WTC11 (cell line): ENCODE measurements at regions not wholly inside any gene's neighbourhood (a gene's known extent, or its start where the extent isn't known, plus 50 kb on each side); places are given as distances from the start of the nearest gene placed in this dataset.

Source experiments
- ATAC-seq: fragments of 200-7000 bp; cut with Tn5 transposase; 2 replicates; pipeline ENCODE4 v1.10.0; 2021; ENCODE audit warnings: mild to moderate bottlenecking, moderate library complexity
- CTCF ChIA-PET: fragments of 300-600 bp; sonication (Branson Sonifier 250); formaldehyde crosslinking; loops from one replicate; lab custom pipeline; 2021; ENCODE audit warnings: antibody characterized with exemption; lab: Charles Lee
- POLR2A ChIA-PET: fragments of 350-600 bp; sonication (Branson Sonifier 250); formaldehyde crosslinking; loops from one replicate; lab custom pipeline; 2021; ENCODE audit warnings: antibody characterized with exemption; lab: Charles Lee
- DNase-seq: peaks from one replicate; pipeline ENCODE4 v3.0.0; 2021; ENCODE audit warnings: low spot score
- H3K27ac Mint-ChIP-seq: 2 replicates; pipeline ENCODE4 v1.8.0; 2021; ENCODE audit warnings: mixed read lengths
- H3K27me3 Mint-ChIP-seq: 2 replicates; pipeline ENCODE4 v1.8.0; 2021; ENCODE audit warnings: low read depth, mild to moderate bottlenecking, moderate library complexity, mixed read lengths
- H3K36me3 Mint-ChIP-seq: 2 replicates; pipeline ENCODE4 v1.8.0; 2021; ENCODE audit warnings: mixed read lengths
- H3K4me1 Mint-ChIP-seq: 2 replicates; pipeline ENCODE4 v1.8.0; 2022; ENCODE audit warnings: mixed read lengths
- H3K4me3 Mint-ChIP-seq: 2 replicates; pipeline ENCODE4 v1.8.0; 2021; ENCODE audit warnings: mild to moderate bottlenecking, moderate library complexity, mixed read lengths
- H3K9me3 Mint-ChIP-seq: 2 replicates; pipeline ENCODE4 v1.8.0; 2021; ENCODE audit warnings: mixed read lengths
- ATF1 ChIP-seq: sonication (generic); formaldehyde crosslinking; IDR thresholded peaks from 2 replicates; pipeline ENCODE4 v1.8.1; 2023; ENCODE audit warnings: mild to moderate bottlenecking, moderate library complexity, missing genetic modification reagents
- ESRRA ChIP-seq: sonication (generic); formaldehyde crosslinking; IDR thresholded peaks from 2 replicates; pipeline ENCODE4 v1.8.1; 2022; ENCODE audit warnings: mild to moderate bottlenecking, missing genetic modification reagents, borderline replicate concordance
- GABPB1 ChIP-seq: sonication (generic); formaldehyde crosslinking; IDR thresholded peaks from 2 replicates; pipeline ENCODE4 v1.8.1; 2023; ENCODE audit warnings: mild to moderate bottlenecking, missing genetic modification reagents
- GTF2I ChIP-seq: fragments of 250-450 bp; sonication (Bioruptor Pico); conservative IDR thresholded peaks from 2 replicates; pipeline ENCODE4 v1.4.0; 2021; ENCODE audit warnings: mild to moderate bottlenecking
- HMGA2 ChIP-seq: fragments of 250-450 bp; sonication (Bioruptor Pico); IDR thresholded peaks from 2 replicates; pipeline ENCODE4 v1.4.0; 2021; ENCODE audit warnings: mild to moderate bottlenecking, moderate library complexity
- IRF2 ChIP-seq: sonication (generic); formaldehyde crosslinking; IDR thresholded peaks from 2 replicates; pipeline ENCODE4 v1.8.0; 2022; ENCODE audit warnings: low read depth, missing genetic modification reagents, borderline replicate concordance
- JUN ChIP-seq: sonication (generic); formaldehyde crosslinking; IDR thresholded peaks from 2 replicates; pipeline ENCODE4 v1.8.0; 2023; ENCODE audit warnings: mild to moderate bottlenecking, missing genetic modification reagents
- NR3C1 ChIP-seq: sonication (generic); formaldehyde crosslinking; conservative IDR thresholded peaks from 2 replicates; pipeline ENCODE4 v1.8.1; 2023; ENCODE audit warnings: low read depth, mild to moderate bottlenecking, missing genetic modification reagents
- OVOL2 ChIP-seq: fragments of 250-450 bp; sonication (Bioruptor Pico); IDR thresholded peaks from 2 replicates; pipeline ENCODE4 v1.9.0; 2021; ENCODE audit warnings: mild to moderate bottlenecking, borderline replicate concordance
- RORB ChIP-seq: fragments of 250-450 bp; sonication (Bioruptor Pico); IDR thresholded peaks from 2 replicates; pipeline ENCODE4 v1.9.0; 2021; ENCODE audit warnings: mild to moderate bottlenecking
- SMAD4 ChIP-seq: sonication (generic); formaldehyde crosslinking; IDR thresholded peaks from 2 replicates; pipeline ENCODE4 v1.8.0; 2022; ENCODE audit warnings: mild to moderate bottlenecking, missing genetic modification reagents
- TCF7 ChIP-seq: sonication (generic); formaldehyde crosslinking; IDR thresholded peaks from 2 replicates; pipeline ENCODE4 v1.8.0; 2022; ENCODE audit warnings: mild to moderate bottlenecking, low read depth, missing genetic modification reagents, moderate library complexity
- TP53 ChIP-seq: sonication (generic); formaldehyde crosslinking; IDR thresholded peaks from 2 replicates; pipeline ENCODE4 v1.8.1; 2023; ENCODE audit warnings: mild to moderate bottlenecking, missing genetic modification reagents
- ZBTB21 ChIP-seq: sonication (generic); formaldehyde crosslinking; IDR thresholded peaks from 2 replicates; pipeline ENCODE4 v1.8.1; 2023; ENCODE audit warnings: mild to moderate bottlenecking, missing genetic modification reagents, borderline replicate concordance
- TF ChIP-seq, protein P1 (sequence below): sonication (generic); formaldehyde crosslinking; conservative IDR thresholded peaks from 2 replicates; pipeline ENCODE4 v1.8.1; 2022; ENCODE audit warnings: mild to moderate bottlenecking, missing genetic modification reagents
- TF ChIP-seq, protein P2 (sequence below): sonication (generic); formaldehyde crosslinking; IDR thresholded peaks from 2 replicates; pipeline ENCODE4 v1.8.1; 2023; ENCODE audit warnings: mild to moderate bottlenecking, missing genetic modification reagents, borderline replicate concordance
- TF ChIP-seq, protein P3 (sequence below): fragments of 250-450 bp; sonication (Bioruptor Pico); IDR thresholded peaks from 2 replicates; pipeline ENCODE4 v1.9.0; 2021; ENCODE audit warnings: mild to moderate bottlenecking
- TF ChIP-seq, protein P4 (sequence below): sonication (generic); formaldehyde crosslinking; IDR thresholded peaks from 2 replicates; pipeline ENCODE4 v1.8.0; 2023; ENCODE audit warnings: missing genetic modification reagents, mild to moderate bottlenecking, borderline replicate concordance
- TF ChIP-seq, protein P5 (sequence below): fragments of 200-600 bp; IDR thresholded peaks from 2 replicates; pipeline ENCODE4 v1.8.0; 2022; ENCODE audit warnings: antibody characterized with exemption
- TF ChIP-seq, protein P6 (sequence below): fragments of 250-450 bp; sonication (Bioruptor Pico); IDR thresholded peaks from 2 replicates; pipeline ENCODE4 v1.9.0; 2021; ENCODE audit warnings: moderate library complexity, mild to moderate bottlenecking, inconsistent platforms, borderline replicate concordance
- TF ChIP-seq, protein P7 (sequence below): sonication (generic); formaldehyde crosslinking; IDR thresholded peaks from 2 replicates; pipeline ENCODE4 v1.8.1; 2022; ENCODE audit warnings: missing genetic modification reagents, borderline replicate concordance

DNA sequence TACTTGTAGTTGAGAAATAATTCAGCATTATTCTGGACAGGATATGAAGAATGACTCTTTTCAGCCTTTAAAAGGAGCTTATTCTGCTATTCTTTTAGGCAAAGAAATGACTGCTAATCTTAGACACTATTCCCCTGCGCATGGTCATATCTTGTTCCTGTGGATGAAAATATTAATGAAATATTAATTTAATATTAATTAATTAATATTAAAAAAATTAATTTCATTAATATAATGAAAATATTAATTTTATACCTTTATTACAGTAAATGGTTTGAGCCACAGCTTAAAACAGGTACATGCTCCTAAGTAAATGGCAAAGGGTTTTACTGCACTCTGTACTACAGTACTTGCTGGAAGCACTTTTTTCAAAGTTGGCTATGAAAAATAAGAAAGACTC, 890.1 kb upstream of the PIK3C3 start:
- POLR2A ChIA-PET, result no interaction called here
- no peak overlapping the region for H3K27ac Mint-ChIP-seq
- no peak for DNase-seq

DNA sequence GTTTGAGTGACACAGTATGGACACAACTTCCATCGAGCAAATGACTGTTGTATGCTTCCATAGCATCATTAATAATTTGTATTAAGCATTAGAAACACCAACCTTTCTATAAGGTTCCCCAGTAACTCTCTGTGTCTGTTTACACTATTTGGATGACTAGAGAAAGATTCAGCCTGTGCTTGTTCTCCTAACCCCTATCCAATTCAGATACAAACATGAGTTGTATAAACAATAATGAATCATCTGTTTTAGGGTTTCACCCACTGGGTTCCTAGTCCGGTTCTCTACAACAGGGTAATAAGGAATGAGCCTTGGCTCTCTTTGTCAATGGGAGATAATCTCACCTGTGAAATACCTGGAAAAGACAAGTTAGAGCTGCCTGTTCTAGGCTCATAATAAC, 894.1 kb upstream of the PIK3C3 start:
- Mint-ChIP-seq H3K4me3 (no peak overlapping the region), H3K4me1 (no peaks in the 10 kb centered on the region)

More for the DNA sequence above, 890.1 kb upstream of the PIK3C3 start:
- H3K9me3 Mint-ChIP-seq, result no peaks in the 10 kb centered on the region
- no peaks in the 10 kb centered on the region for H3K36me3 Mint-ChIP-seq
- no peak for ATAC-seq
- H3K27me3 Mint-ChIP-seq, result no peaks in the 10 kb centered on the region
- TF ChIP-seq IRF2 (no peak), HMGA2 (peak; percentile 99)
- TF ChIP-seq, protein P1, sequence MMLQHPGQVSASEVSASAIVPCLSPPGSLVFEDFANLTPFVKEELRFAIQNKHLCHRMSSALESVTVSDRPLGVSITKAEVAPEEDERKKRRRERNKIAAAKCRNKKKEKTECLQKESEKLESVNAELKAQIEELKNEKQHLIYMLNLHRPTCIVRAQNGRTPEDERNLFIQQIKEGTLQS, result no peak
- H3K4me1 Mint-ChIP-seq, result no peaks in the 10 kb centered on the region
- CTCF ChIA-PET, result no interaction called here
- no peak overlapping the region for H3K4me3 Mint-ChIP-seq

DNA sequence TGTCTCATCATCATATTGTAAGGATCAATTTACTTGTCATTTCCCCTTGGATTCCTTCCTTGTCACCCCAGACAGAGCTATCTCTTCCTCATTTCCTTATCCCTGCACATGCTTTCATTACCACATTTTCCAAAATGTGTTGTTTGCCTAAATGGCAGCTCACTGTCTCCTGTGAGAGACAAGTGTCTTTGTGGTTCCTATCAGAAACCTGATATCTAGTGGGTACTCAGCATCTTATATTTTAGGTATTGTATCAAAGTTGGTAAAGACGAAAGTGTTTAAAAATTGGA, 896.0 kb upstream of the PIK3C3 start:
- no peaks in the 10 kb centered on the region for H3K4me1 Mint-ChIP-seq
- CTCF ChIA-PET, result no interaction called here
- DNase-seq, result no peak
- no peak overlapping the region for H3K27ac Mint-ChIP-seq
- no peaks in the 10 kb centered on the region for H3K36me3 Mint-ChIP-seq
- H3K9me3 Mint-ChIP-seq, result no peaks in the 10 kb centered on the region
- POLR2A ChIA-PET, result no interaction called here
- no peak for ATAC-seq
- H3K27me3 Mint-ChIP-seq, result no peaks in the 10 kb centered on the region
- no peak overlapping the region for H3K4me3 Mint-ChIP-seq
- TF ChIP-seq, protein P2, sequence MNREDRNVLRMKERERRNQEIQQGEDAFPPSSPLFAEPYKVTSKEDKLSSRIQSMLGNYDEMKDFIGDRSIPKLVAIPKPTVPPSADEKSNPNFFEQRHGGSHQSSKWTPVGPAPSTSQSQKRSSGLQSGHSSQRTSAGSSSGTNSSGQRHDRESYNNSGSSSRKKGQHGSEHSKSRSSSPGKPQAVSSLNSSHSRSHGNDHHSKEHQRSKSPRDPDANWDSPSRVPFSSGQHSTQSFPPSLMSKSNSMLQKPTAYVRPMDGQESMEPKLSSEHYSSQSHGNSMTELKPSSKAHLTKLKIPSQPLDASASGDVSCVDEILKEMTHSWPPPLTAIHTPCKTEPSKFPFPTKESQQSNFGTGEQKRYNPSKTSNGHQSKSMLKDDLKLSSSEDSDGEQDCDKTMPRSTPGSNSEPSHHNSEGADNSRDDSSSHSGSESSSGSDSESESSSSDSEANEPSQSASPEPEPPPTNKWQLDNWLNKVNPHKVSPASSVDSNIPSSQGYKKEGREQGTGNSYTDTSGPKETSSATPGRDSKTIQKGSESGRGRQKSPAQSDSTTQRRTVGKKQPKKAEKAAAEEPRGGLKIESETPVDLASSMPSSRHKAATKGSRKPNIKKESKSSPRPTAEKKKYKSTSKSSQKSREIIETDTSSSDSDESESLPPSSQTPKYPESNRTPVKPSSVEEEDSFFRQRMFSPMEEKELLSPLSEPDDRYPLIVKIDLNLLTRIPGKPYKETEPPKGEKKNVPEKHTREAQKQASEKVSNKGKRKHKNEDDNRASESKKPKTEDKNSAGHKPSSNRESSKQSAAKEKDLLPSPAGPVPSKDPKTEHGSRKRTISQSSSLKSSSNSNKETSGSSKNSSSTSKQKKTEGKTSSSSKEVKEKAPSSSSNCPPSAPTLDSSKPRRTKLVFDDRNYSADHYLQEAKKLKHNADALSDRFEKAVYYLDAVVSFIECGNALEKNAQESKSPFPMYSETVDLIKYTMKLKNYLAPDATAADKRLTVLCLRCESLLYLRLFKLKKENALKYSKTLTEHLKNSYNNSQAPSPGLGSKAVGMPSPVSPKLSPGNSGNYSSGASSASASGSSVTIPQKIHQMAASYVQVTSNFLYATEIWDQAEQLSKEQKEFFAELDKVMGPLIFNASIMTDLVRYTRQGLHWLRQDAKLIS (CRISPR knock-in tag), result no peak
- TF ChIP-seq, protein P3, sequence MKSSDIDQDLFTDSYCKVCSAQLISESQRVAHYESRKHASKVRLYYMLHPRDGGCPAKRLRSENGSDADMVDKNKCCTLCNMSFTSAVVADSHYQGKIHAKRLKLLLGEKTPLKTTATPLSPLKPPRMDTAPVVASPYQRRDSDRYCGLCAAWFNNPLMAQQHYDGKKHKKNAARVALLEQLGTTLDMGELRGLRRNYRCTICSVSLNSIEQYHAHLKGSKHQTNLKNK, result no peak
- TF ChIP-seq ATF1 (CRISPR knock-in tag) (no peak), TP53 (CRISPR knock-in tag) (no peak), ZBTB21 (CRISPR knock-in tag) (no peak), ESRRA (CRISPR knock-in tag) (no peak)
- TF ChIP-seq, protein P4, sequence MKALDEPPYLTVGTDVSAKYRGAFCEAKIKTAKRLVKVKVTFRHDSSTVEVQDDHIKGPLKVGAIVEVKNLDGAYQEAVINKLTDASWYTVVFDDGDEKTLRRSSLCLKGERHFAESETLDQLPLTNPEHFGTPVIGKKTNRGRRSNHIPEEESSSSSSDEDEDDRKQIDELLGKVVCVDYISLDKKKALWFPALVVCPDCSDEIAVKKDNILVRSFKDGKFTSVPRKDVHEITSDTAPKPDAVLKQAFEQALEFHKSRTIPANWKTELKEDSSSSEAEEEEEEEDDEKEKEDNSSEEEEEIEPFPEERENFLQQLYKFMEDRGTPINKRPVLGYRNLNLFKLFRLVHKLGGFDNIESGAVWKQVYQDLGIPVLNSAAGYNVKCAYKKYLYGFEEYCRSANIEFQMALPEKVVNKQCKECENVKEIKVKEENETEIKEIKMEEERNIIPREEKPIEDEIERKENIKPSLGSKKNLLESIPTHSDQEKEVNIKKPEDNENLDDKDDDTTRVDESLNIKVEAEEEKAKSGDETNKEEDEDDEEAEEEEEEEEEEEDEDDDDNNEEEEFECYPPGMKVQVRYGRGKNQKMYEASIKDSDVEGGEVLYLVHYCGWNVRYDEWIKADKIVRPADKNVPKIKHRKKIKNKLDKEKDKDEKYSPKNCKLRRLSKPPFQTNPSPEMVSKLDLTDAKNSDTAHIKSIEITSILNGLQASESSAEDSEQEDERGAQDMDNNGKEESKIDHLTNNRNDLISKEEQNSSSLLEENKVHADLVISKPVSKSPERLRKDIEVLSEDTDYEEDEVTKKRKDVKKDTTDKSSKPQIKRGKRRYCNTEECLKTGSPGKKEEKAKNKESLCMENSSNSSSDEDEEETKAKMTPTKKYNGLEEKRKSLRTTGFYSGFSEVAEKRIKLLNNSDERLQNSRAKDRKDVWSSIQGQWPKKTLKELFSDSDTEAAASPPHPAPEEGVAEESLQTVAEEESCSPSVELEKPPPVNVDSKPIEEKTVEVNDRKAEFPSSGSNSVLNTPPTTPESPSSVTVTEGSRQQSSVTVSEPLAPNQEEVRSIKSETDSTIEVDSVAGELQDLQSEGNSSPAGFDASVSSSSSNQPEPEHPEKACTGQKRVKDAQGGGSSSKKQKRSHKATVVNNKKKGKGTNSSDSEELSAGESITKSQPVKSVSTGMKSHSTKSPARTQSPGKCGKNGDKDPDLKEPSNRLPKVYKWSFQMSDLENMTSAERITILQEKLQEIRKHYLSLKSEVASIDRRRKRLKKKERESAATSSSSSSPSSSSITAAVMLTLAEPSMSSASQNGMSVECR, result no peak
- TF ChIP-seq, protein P5, sequence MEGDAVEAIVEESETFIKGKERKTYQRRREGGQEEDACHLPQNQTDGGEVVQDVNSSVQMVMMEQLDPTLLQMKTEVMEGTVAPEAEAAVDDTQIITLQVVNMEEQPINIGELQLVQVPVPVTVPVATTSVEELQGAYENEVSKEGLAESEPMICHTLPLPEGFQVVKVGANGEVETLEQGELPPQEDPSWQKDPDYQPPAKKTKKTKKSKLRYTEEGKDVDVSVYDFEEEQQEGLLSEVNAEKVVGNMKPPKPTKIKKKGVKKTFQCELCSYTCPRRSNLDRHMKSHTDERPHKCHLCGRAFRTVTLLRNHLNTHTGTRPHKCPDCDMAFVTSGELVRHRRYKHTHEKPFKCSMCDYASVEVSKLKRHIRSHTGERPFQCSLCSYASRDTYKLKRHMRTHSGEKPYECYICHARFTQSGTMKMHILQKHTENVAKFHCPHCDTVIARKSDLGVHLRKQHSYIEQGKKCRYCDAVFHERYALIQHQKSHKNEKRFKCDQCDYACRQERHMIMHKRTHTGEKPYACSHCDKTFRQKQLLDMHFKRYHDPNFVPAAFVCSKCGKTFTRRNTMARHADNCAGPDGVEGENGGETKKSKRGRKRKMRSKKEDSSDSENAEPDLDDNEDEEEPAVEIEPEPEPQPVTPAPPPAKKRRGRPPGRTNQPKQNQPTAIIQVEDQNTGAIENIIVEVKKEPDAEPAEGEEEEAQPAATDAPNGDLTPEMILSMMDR, result no peak

More for the DNA sequence above, 894.1 kb upstream of the PIK3C3 start:
- no peaks in the 10 kb centered on the region for H3K36me3 Mint-ChIP-seq
- no peak for DNase-seq
- TF ChIP-seq, protein P6, sequence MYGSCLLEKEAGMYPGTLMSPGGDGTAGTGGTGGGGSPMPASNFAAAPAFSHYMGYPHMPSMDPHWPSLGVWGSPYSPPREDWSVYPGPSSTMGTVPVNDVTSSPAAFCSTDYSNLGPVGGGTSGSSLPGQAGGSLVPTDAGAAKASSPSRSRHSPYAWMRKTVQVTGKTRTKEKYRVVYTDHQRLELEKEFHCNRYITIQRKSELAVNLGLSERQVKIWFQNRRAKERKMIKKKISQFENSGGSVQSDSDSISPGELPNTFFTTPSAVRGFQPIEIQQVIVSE (CRISPR knock-in tag), result no peak
- TF ChIP-seq TCF7 (CRISPR knock-in tag), result no peak
- TF ChIP-seq GTF2I, result no peak
- TF ChIP-seq NR3C1 (CRISPR knock-in tag), result no peak
- no peak for TF ChIP-seq GABPB1
- no peak for TF ChIP-seq SMAD4 (CRISPR knock-in tag)
- no peak for TF ChIP-seq OVOL2
- no peak for TF ChIP-seq RORB (CRISPR knock-in tag)
- TF ChIP-seq, protein P7, sequence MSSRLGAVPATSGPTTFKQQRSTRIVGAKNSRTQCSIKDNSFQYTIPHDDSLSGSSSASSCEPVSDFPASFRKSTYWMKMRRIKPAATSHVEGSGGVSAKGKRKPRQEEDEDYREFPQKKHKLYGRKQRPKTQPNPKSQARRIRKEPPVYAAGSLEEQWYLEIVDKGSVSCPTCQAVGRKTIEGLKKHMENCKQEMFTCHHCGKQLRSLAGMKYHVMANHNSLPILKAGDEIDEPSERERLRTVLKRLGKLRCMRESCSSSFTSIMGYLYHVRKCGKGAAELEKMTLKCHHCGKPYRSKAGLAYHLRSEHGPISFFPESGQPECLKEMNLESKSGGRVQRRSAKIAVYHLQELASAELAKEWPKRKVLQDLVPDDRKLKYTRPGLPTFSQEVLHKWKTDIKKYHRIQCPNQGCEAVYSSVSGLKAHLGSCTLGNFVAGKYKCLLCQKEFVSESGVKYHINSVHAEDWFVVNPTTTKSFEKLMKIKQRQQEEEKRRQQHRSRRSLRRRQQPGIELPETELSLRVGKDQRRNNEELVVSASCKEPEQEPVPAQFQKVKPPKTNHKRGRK (CRISPR knock-in tag), result no peak
- no peak for TF ChIP-seq JUN (CRISPR knock-in tag)
- TF ChIP-seq, protein P1, result no peak
- TF ChIP-seq, protein P3, result no peak
- H3K27me3 Mint-ChIP-seq, result no peaks in the 10 kb centered on the region
- H3K27ac Mint-ChIP-seq, result no peak overlapping the region
- H3K9me3 Mint-ChIP-seq, result no peaks in the 10 kb centered on the region
- ATAC-seq, result no peak
- CTCF ChIA-PET, result no interaction called here
- POLR2A ChIA-PET, result no interaction called here
